Chondrocyte (in vitro differentiated cells): ENCODE measurements at regions not wholly inside any gene's neighbourhood (a gene's known extent, or its start where the extent isn't known, plus 50 kb on each side); places are given as distances from the start of the nearest gene placed in this dataset.

ENCODE experiments used
- DNase-seq: peaks from one replicate; pipeline ENCODE4 v3.0.0; 2021; ENCODE audit warnings: mixed read lengths, low spot score
- H3K27ac Mint-ChIP-seq: one replicate; pipeline ENCODE4 v1.8.0; 2021; ENCODE audit warnings: mild to moderate bottlenecking, moderate library complexity, mixed read lengths; ENCODE audit not compliant: unreplicated experiment
- H3K27me3 Mint-ChIP-seq: 2 replicates; pipeline ENCODE4 v1.8.0; 2021; ENCODE audit warnings: low read depth, mixed read lengths
- H3K36me3 Mint-ChIP-seq: 2 replicates; pipeline ENCODE4 v1.8.0; 2021; ENCODE audit warnings: low read depth, mixed read lengths
- H3K4me1 Mint-ChIP-seq: 2 replicates; pipeline ENCODE4 v1.8.0; 2021; ENCODE audit warnings: low read depth, mild to moderate bottlenecking, mixed read lengths
- H3K4me3 Mint-ChIP-seq: one replicate; pipeline ENCODE4 v1.8.0; 2021; ENCODE audit warnings: mild to moderate bottlenecking, moderate library complexity, mixed read lengths; ENCODE audit not compliant: unreplicated experiment
- H3K9me3 Mint-ChIP-seq: 2 replicates; pipeline ENCODE4 v1.8.0; 2021; ENCODE audit warnings: low read depth, mixed read lengths
- CTCF ChIP-seq: fragments of 200-600 bp; sonication (generic); IDR thresholded peaks from 2 replicates; pipeline ENCODE4 v1.5.0; 2021; ENCODE audit warnings: antibody characterized with exemption, mild to moderate bottlenecking, moderate library complexity

- no peaks in the 10 kb centered on the region for H3K27me3 Mint-ChIP-seq
- peaks cover 6% of the 10 kb centered on the region for H3K4me1 Mint-ChIP-seq
- H3K36me3 Mint-ChIP-seq = no peaks in the 10 kb centered on the region
- DNase-seq = no peak
- TF ChIP-seq CTCF = no peak
- H3K4me3 Mint-ChIP-seq = no peak overlapping the region
- H3K27ac Mint-ChIP-seq = no peak overlapping the region
- H3K9me3 Mint-ChIP-seq = no peaks in the 10 kb centered on the region
Observed at GRCh38 chr10:118496525-118496924, 98.9 kb downstream of the PRLHR start.

- no peak for TF ChIP-seq CTCF
- H3K36me3 Mint-ChIP-seq = no peaks in the 10 kb centered on the region
- DNase-seq = no peak
- H3K27me3 Mint-ChIP-seq = no peaks in the 10 kb centered on the region
- H3K4me3 Mint-ChIP-seq = no peak overlapping the region
- peaks cover 6% of the 10 kb centered on the region for H3K4me1 Mint-ChIP-seq
- H3K27ac Mint-ChIP-seq = no peak overlapping the region
- H3K9me3 Mint-ChIP-seq = no peaks in the 10 kb centered on the region
Observed at GRCh38 chr10:118495499-118495898, 99.9 kb downstream of the PRLHR start.

GRCh38 chr10:118491055-118491454 lies 104.4 kb downstream of the PRLHR start:
- DNase-seq = no peak
- H3K27ac Mint-ChIP-seq = no peak overlapping the region
- no peak for TF ChIP-seq CTCF
- H3K4me3 Mint-ChIP-seq = no peak overlapping the region
- H3K36me3 Mint-ChIP-seq = no peaks in the 10 kb centered on the region
- H3K4me1 Mint-ChIP-seq = peaks cover 6% of the 10 kb centered on the region
- H3K27me3 Mint-ChIP-seq = no peaks in the 10 kb centered on the region
- peaks cover 6% of the 10 kb centered on the region for H3K9me3 Mint-ChIP-seq

GRCh38 chr10:118488710-118489497 lies 106.5 kb downstream of the PRLHR start:
- Mint-ChIP-seq H3K36me3 (no peaks in the 10 kb centered on the region), H3K27me3 (no peaks in the 10 kb centered on the region), H3K4me3 (no peak overlapping the region), H3K9me3 (peaks cover 6% of the 10 kb centered on the region), H3K4me1 (no peaks in the 10 kb centered on the region), H3K27ac (no peak overlapping the region)
- TF ChIP-seq CTCF = no peak
- DNase-seq = no peak

GRCh38 chr10:118485641-118486040 lies 109.8 kb downstream of the PRLHR start:
- Mint-ChIP-seq H3K4me1 (no peaks in the 10 kb centered on the region), H3K36me3 (no peaks in the 10 kb centered on the region), H3K27me3 (no peaks in the 10 kb centered on the region), H3K27ac (no peak overlapping the region), H3K9me3 (peaks cover 6% of the 10 kb centered on the region), H3K4me3 (no peak overlapping the region)
- no peak for TF ChIP-seq CTCF
- no peak for DNase-seq
